HUES48 (cell line): ENCODE measurements at regions not wholly inside any gene's neighbourhood (a gene's known extent, or its start where the extent isn't known, plus 50 kb on each side); places are given as distances from the start of the nearest gene placed in this dataset.

Experiments used
- H3K27ac ChIP-seq: one replicate; pipeline ENCODE4 v1.7.0; 2013; ENCODE audit warnings: low read depth, low read length, inconsistent platforms
- H3K27me3 ChIP-seq: 2 replicates; pipeline ENCODE4 v1.6.1; 2013; ENCODE audit warnings: mild to moderate bottlenecking, low read length; ENCODE audit not compliant: control insufficient read depth, insufficient read depth
- H3K36me3 ChIP-seq: 2 replicates; pipeline ENCODE4 v1.6.1; 2013; ENCODE audit warnings: low read length; ENCODE audit not compliant: control insufficient read depth, insufficient read depth
- H3K4me1 ChIP-seq: 2 replicates; pipeline ENCODE4 v1.6.1; 2013; ENCODE audit warnings: mild to moderate bottlenecking, low read length; ENCODE audit not compliant: control insufficient read depth, insufficient read depth
- H3K4me3 ChIP-seq: 2 replicates; pipeline ENCODE4 v1.5.1; 2013; ENCODE audit warnings: mild to moderate bottlenecking, low read depth, low read length
- H3K9ac ChIP-seq: 2 replicates; pipeline ENCODE4 v1.6.1; 2013; ENCODE audit warnings: mild to moderate bottlenecking, low read depth, low read length, moderate library complexity
- H3K9me3 ChIP-seq: 2 replicates; pipeline ENCODE4 v1.6.1; 2013; ENCODE audit warnings: low read length; ENCODE audit not compliant: control insufficient read depth, insufficient read depth

DNA sequence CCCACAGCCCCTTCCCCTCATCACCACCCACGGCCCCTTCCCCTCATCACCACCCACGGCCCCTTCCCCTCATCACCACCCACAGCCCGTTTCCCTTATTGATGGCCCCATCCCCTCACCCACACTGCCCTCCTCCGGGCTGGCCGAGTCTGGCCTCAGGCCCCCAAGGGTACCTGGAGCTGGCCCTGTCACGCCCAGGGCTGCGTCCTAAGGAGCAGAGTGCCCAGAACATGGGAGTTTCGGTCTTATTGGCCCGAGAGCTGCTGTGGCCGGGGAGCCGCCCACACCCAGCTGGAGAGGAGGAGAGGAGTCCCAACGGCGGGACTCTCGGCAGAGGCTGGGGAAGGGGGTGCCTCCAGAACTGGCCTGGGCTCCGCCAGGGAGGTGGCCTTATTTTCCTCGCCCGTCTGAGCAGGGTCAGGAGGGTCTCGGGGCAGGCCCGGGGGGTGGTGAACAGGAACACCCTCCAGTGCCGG lies 182.3 kb downstream of the KIF26A start:
- Histone ChIP-seq H3K27me3 (no peaks in the 10 kb centered on the region), H3K4me1 (no peaks in the 10 kb centered on the region), H3K27ac (no peak overlapping the region), H3K36me3 (no peaks in the 10 kb centered on the region), H3K9ac (no peak overlapping the region), H3K9me3 (no peaks in the 10 kb centered on the region), H3K4me3 (no peak overlapping the region)

DNA sequence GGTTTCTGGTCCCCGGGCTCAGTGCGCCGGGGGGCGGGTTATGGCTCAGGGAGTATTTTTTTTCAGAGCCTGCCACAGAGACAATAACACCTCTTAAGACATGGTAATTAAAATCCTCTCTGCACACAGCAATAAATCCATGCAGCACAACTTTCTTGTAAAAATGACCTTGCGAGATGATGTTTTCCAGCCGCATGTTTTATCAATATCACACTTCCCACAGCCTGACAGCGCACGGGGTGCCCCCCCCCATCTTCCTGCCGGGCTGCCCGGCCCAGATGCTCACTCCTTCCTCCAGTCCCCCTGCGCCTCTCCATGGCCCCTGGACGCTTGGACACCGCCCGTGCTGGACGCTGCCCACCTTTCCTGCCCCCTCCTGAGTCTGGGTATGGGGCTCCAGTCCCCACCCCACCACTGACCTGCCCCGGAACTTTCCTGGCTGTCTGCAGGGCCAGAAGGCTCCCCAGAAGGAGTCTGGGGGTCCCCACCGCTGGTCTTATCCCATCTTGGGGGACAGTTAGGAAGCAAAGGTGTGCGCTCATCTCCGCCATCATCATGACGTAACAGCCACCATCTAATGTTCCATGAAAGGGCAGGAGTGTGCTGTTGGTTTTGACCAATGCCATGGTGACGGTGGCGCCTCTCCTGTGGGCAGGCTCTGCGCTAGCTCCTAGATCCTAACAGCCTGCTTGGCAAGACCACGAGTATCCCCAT lies 182.9 kb downstream of the KIF26A start:
- Histone ChIP-seq H3K4me1 (no peaks in the 10 kb centered on the region), H3K27me3 (no peaks in the 10 kb centered on the region)

DNA sequence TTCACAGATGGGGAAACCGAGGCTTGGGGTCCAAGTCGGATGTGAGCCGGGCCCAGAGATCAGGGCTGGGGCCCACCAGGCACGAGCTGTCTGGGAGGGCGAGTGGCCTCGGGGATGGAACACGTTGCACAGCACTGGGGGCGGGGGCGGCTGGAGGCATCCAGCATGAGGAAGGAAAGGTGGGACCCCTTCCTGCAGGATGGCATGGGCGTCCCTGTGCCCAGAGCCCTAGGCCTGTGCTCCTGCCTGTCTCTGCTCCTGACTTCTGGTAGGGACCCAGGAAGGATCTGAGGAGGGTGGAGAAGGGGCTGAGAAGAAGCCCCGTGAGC lies 183.4 kb downstream of the KIF26A start:
- no peak overlapping the region for H3K4me3 ChIP-seq
- H3K36me3 ChIP-seq, result no peaks in the 10 kb centered on the region
- no peak overlapping the region for H3K9ac ChIP-seq
- H3K27me3 ChIP-seq, result no peaks in the 10 kb centered on the region
- H3K27ac ChIP-seq, result no peak overlapping the region
- H3K4me1 ChIP-seq, result no peaks in the 10 kb centered on the region
- H3K9me3 ChIP-seq, result no peaks in the 10 kb centered on the region

More for the DNA sequence above, 182.9 kb downstream of the KIF26A start:
- Histone ChIP-seq H3K36me3 (no peaks in the 10 kb centered on the region), H3K4me3 (no peak overlapping the region), H3K27ac (no peak overlapping the region), H3K9ac (no peak overlapping the region), H3K9me3 (no peaks in the 10 kb centered on the region)

DNA sequence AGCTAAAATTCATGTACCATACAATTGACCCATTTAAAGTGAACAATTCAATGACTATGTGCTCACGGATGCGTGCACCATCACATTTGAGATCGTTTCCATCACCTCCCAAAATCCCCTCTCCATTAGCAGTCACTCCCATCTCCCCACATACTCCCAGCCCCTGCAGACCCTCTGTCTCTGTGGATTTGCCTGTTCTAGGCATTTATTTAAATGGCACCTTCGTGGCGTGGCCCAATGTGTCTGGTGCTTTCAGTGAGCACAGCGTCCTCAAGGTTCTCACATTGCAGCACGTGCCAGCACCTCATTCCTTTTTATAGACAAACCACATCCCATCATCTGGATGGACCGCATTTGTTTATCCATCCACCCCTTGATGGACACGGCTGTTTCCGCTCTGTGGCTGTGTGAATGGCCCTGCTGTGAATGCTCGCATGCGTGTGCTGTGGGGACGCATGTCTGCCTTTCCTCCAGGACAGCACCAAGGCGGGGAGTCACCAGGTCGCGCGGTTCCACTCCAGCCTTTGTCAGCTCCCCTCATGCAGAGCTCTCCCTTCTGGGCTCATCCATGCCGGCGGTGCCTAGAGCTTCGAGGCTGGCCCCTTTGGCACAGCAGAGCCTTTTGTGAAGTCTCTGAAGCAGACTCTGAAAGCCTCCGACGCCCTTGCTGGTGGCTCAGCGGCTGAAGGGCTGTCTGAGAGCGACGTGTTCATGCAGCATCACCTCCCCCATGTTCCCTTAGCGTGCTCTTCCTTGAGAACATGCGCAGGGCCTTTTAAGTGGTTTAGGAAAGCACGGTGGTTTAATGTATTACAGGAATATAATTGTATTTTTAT lies 184.4 kb downstream of the KIF26A start:
- Histone ChIP-seq H3K9ac (no peak overlapping the region), H3K4me3 (no peak overlapping the region), H3K4me1 (no peaks in the 10 kb centered on the region), H3K27ac (no peak overlapping the region), H3K9me3 (no peaks in the 10 kb centered on the region), H3K27me3 (no peaks in the 10 kb centered on the region), H3K36me3 (no peaks in the 10 kb centered on the region)

DNA sequence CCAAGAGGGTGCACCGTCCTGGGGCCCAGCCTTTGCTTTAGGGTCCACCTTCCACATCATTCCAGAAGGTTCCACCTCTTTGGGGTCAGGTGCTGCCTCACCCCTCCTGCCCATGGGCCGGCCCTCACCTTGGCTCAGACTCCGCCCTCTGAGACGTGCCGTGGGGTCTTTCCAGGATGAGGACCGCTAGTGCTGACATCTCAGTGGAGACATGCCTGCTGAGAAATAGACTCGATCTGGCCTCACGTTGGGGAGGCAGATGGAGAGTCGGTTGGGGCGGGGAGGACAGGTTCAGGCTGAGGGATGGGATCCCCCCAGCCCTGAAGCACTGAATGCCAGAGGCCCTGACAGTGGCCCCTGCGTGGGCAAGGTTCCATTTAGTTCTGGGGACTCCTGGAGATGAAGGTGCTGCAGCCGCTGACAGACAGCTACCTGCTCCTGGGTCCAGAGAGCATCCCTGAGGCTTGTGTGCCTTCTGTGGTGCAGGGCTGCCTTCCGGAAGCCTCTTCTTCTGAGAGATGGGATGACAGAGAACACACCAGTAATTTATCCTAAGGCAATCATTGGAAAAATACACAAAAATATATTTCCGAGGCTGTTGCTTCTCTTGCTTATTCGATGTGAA lies 185.3 kb downstream of the KIF26A start:
- Histone ChIP-seq H3K4me1 (no peaks in the 10 kb centered on the region), H3K9me3 (no peaks in the 10 kb centered on the region), H3K27me3 (no peaks in the 10 kb centered on the region), H3K36me3 (no peaks in the 10 kb centered on the region), H3K4me3 (no peak overlapping the region), H3K27ac (no peak overlapping the region), H3K9ac (no peak overlapping the region)

DNA sequence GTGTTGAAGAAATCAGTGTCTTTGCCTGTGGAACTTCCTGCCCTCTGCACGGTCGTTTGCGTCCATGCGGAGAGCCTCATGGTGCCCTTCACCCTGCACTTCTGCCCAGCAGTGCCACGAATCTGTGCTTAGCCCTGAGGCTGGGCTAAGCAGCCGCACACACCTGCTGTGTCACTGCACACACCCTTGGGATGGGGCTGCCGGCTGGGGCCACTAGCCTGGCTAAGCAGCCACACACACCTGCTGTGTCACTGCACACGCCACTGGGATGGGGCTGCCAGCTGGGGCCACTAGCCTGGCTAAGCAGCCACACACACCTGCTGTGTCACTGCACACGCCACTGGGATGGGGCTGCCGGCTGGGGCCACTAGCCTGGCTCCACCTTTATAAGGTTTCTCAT lies 188.5 kb downstream of the KIF26A start:
- H3K9me3 ChIP-seq, result peaks cover 7% of the 10 kb centered on the region; the same call in 1 of the 2 replicates
- H3K27ac ChIP-seq, result no peak overlapping the region
- H3K4me3 ChIP-seq, result no peak overlapping the region

DNA sequence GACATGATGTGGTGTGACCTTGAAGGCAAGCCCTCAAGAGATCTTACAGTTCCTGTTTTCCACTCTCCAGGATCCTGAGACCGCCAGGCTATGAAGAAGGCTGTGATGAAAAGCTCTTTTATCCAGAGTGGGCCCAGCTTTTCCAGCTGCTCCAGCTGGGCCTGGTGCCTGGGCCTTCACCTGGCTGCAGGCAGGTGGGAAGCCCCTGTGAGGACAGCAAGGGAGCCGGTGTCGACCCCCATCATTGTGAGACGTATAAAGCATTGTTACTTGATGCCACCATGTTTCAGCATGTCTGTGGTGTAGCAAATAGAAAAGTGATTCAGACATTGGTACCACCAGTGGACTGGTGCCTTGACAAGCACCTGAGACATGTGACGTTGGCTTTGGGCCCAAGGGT lies 190.2 kb downstream of the KIF26A start:
- Histone ChIP-seq H3K4me1 (no peaks in the 10 kb centered on the region), H3K27me3 (no peaks in the 10 kb centered on the region), H3K27ac (no peak overlapping the region), H3K4me3 (no peak overlapping the region), H3K9me3 (peaks cover 7% of the 10 kb centered on the region; the same call in 1 of the 2 replicates), H3K9ac (no peak overlapping the region), H3K36me3 (no peaks in the 10 kb centered on the region)

More for the DNA sequence above, 188.5 kb downstream of the KIF26A start:
- Histone ChIP-seq H3K36me3 (no peaks in the 10 kb centered on the region), H3K9ac (no peak overlapping the region), H3K4me1 (no peaks in the 10 kb centered on the region), H3K27me3 (no peaks in the 10 kb centered on the region)

DNA sequence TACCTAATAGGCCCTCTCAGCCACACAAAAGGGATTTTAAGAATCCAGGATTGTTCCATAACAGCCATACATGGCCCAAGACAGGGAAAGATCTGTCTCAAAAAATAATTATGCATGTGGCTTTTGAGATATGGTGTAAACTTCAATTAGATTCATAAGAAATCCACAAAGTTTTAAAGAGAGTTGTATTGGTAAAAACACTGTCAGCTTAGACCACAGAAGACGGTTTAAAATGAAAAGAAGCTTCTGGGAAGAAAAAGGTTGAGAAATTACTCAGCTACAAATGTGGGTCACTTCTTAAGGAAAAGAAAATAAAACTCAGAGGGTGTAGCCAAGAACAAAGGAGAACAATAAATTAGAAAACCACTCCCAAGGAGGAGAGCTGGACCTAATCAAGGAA lies 191.4 kb downstream of the KIF26A start:
- H3K9me3 ChIP-seq, result peaks cover 7% of the 10 kb centered on the region; the same call in 1 of the 2 replicates
- H3K4me3 ChIP-seq, result no peak overlapping the region
- H3K27me3 ChIP-seq, result no peaks in the 10 kb centered on the region
- no peak overlapping the region for H3K9ac ChIP-seq
- H3K36me3 ChIP-seq, result no peaks in the 10 kb centered on the region
- H3K4me1 ChIP-seq, result no peaks in the 10 kb centered on the region
- H3K27ac ChIP-seq, result no peak overlapping the region

DNA sequence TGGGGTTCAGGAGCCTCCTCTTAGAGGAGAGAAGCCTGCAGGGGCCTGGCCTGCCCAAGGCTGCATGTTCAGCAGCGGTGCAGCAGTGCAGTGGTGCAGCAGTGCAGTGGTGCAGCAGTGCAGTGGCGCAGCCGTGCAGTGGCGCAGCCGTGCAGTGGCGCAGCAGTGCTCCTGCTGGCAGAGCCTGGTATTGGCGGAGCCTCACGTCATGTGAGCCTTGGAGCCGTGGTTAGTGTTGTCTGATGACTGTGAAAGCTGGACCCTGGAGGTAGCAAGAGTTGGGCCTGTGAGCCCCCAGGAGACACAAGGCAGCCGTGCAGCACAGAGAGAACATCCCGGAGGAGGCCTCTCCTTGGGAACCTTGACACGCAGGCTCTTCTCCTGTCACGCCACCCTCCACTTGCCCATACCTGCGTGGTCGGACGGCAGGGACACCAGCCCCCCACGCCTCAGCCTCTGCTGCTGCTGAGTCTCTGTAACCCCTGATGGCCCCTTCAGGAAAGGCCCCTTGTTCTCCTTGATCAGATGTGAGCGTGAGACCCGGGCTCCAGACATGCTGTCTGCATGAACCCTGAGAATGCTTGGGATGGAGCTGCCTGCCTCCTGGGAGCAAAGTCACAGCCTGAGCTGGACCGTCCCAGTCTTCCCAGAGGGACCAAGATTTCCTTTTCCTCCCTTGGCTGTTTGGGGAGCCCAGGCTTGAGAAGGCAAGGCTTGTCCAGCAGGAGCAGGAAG lies 193.7 kb downstream of the KIF26A start:
- no peaks in the 10 kb centered on the region for H3K4me1 ChIP-seq
- H3K27me3 ChIP-seq, result no peaks in the 10 kb centered on the region
- H3K36me3 ChIP-seq, result no peaks in the 10 kb centered on the region
- no peak overlapping the region for H3K27ac ChIP-seq
- H3K9me3 ChIP-seq, result peaks cover 7% of the 10 kb centered on the region; the same call in 1 of the 2 replicates
- no peak overlapping the region for H3K9ac ChIP-seq
- H3K4me3 ChIP-seq, result no peak overlapping the region

DNA sequence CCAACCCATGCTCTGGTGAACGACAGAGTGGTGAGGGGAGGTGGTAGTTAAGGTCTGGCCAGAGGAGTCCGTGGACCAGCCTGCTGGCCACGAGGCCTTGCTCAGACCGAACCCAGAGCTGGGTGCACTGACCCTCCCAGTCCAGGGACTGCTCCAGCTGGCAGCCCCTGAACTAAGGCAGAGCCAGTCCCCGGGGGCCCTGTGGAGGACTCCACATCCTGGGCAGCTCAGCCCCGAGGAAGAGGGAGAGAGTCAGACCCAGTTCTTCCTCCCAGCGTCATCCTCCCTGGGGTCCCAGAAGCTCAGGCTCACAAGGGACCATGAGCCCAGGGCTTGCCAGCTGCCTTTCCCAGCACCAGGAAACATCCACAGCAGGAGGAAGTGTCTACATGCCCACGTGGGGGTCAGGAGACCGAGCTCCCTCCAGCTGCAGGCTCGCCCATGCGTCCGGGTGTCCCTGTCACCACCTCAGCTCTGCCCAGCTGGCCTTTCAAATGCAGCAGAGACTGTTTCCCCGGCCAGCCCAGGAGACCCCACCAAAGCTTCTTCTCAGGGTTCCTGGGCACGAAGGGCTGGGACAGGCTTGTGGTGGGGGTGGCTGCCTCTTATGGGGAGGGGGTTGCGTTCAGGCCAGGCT lies 194.4 kb downstream of the KIF26A start:
- H3K4me1 ChIP-seq, result no peaks in the 10 kb centered on the region
- H3K36me3 ChIP-seq, result no peaks in the 10 kb centered on the region
- peaks cover 7% of the 10 kb centered on the region; the same call in 1 of the 2 replicates for H3K9me3 ChIP-seq
- H3K27ac ChIP-seq, result no peak overlapping the region
- no peaks in the 10 kb centered on the region for H3K27me3 ChIP-seq
- no peak overlapping the region for H3K4me3 ChIP-seq
- no peak overlapping the region for H3K9ac ChIP-seq
